HG03066 (cell line): ENCODE measurements at regions not wholly inside any gene's neighbourhood (a gene's known extent, or its start where the extent isn't known, plus 50 kb on each side); places are given as distances from the start of the nearest gene placed in this dataset.

ENCODE experiments used
- ATAC-seq: cut with Tn5 transposase; IDR thresholded peaks from one replicate; pipeline ENCODE4 v1.9.1; 2021; ENCODE audit warnings: low read depth; ENCODE audit not compliant: unreplicated experiment

DNA sequence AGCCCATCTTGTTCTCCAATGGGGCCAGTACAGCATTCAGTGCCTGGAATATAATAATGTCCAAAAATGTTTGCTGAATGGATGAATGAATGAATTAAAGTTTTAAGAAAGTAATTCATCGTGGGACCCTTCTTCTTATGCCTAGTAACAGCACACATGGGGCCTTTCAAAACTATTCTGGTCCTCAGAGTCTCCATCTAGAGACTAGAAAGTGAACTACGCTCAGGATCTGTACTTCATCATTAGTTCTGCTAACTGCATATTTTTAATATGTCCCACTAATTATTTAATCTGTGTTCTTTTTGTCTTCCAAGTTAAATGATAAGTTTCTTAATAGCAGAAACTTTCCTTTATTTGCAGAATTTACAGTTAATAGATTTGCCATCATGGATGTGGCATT lies 172.5 kb downstream of the SMAD2 start:
- no peak for ATAC-seq

DNA sequence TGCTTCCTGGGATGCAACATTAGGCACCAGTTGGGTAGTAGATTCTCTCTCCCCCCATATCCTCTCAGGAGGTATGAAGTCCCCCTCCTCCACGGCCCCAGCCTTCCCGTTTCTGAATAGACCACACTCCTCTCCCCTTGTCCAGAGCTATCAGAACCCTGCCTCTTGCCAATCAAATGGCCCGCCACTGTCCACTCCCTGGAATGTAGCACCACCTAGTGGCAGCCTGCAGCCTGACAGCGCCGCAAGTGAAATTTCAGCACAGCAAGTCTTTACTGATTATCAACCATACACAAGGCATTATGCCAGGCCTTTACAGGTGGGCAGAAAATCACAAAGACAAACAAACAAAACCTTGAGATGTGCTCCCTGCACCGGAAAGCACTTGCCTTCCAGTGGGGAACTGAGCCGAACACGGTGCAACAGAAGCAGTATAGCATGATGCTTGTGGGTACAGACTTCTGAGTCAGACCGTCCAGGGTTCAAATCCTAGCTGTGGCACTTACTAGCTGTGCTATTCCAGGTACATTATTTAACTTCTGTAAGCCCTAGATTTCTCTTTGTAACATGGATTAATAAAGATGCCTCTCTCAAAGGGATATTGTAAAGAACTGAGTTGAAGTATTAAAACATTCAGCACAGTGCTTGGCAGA lies 174.0 kb downstream of the SMAD2 start:
- peak; percentile 56 for ATAC-seq

DNA sequence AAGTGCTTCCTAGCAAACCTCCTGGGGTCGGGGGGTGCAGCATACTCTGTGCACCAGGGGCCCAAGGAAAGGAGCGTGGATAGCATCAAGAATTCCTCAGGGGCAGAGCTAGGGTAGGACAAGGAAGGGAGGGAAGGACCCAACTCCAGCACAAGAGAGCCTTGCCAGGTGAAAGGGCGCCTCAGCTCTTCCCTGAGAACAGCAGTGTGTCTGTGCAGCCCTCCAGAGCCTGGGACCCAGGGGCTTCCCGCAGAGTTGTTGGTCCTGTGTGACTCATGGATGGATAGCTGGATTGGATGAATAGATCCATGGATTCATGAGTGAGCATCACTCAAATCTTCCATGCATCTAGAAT lies 175.4 kb downstream of the SMAD2 start:
- no peak for ATAC-seq

DNA sequence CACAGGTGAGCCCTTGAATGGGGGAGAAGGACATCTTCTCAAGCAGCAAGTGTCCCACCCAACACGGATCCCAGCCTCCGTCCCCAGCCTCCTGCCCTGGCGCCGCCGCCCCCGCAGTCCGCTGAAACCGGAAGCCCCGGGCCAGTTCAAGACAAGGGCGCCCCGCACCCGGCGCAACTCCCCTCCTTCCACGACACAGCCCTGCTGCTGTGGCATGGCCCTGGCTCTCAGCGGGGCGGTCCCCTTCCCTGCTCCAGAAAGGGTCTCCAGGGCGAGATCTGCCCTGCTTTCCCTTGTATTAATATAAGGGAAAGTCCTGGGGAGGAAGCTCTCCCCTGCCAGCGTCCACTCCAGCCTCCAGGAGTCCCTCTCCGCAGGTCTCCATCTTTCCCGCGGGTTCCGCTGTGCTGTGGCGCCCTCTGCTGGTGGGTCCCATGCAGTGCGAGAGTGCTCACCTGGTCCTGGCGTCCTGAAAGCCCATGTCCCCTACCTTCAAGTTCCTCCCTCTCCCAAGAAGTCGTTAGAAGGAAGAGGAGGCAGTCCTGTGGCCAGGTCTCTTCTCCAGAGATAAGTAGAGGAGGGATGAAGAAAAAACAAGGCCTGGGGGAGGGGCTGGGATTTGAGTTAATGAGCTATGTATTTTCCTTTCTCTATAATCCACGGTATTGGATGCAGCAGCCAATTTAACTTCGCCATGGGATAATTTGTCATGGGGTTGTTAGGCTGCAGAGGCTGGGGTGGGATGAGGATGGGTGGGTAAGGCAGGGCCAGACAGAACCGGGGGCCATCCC lies 176.0 kb downstream of the SMAD2 start:
- no peak for ATAC-seq

DNA sequence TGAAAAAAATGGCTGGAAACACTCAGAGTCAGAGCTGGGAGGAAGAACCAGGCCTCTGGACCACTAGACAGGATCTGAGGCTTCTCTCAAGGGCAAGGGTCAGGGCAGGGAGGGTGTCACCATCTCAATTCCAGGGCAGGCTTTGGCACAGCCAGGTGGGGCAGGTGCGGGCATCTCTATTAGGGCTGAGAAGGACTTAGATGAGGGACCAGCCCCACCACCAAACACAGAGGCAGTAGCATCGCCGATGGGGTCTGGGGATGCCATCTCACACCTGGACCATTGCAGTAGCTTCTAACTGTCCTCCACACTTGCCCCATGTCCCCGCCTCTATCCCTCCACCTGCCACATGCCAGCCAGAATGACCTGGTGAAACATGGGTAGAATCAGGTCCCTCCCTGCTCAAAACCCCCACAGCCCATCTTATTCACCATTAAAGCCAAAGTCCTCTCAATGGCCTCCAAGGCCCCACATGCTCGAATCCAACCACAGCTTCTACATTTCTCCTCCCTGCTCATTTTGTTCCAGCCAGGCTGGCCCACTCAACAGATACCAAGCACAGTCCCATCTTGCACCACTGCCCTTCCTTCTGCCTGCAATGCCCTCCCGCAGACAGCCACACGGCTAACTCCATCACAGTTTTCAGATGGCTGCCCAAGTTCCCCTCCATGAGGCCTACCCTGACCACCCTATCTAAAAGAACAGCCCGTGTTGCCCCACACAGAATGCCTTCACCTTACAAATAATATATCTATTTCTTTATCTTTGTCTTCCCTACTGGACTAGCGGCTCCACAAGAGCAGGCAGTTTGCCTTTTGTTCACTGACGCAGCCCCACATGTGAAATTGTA lies 177.4 kb downstream of the SMAD2 start:
- ATAC-seq, result no peak

DNA sequence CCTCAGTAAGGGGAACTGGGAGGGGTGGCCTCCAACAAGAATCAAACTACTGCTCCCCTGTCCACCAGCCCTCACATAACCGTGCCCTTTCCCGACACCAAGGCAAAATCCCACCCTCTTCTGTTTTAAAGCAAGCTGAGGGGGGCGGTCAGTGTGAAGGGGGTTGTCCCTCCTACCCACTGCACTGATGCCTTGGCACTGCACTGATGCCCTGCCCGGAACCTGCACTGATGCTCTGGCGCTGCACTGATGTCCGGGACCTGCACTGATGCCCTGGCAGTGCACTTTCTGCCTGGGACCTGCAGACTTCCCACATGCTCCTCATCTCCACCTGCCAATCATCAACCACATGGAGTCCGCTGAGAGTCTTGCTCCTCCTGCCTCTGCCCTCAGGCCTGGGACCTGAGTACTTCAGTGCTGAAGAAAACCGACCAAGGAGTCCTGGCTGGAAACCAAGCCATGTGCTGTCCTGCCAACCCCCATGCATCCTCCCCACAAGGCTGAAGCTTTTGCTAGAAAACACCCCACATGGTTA lies 179.5 kb downstream of the SMAD2 start:
- no peak for ATAC-seq

DNA sequence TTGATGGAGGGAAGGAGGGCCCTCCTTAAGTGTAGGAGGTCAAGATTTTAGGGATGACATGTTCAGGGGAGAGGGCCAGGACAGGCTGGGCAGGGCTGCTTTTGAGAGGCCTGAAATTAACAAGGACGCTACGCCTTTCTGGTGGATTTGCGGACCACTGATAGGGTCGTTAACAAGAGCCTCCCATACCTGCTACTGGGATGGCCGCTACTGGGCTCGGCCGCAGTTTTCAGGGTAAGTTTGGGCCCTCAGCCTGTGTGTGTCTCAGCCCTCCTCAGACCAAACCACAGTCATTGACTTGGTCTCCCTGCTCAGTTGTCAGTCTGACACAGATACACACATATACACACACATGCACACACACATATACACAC lies 180.9 kb downstream of the SMAD2 start:
- ATAC-seq, result no peak

DNA sequence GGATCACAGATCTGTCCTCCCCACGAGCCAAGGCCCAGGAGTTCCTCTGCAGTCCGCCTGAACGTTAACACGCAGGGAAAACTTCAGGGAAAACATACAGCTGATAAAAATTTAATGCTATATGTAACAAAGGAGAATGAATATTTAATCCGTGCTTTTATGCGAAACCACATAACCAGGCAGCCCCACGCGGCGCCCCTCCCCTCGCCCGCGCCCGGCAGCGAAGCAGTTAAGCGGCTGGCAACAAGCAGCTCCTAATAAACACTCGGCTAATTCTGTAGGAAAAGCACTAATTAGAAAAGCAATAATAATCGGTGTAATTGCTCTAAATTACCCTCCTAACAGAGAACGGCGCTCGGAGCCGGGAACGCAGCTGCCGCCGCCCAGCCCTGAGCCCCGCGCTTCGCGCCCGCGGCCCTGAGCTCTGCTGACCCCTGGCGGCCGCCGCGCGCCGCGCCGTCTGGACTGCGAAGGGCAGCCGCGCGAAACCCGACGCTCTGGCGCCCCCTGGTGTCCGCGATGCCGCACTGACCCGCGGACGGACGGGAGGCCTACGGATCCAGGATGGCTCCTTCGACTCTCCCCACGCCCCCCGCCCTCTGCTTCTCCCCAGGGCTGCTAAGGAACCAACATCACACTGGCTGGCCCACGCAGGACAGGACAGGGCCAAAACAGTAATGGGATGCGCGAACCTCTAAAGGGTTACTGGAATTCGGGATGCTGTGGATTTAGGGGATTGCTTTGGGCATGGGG lies 181.4 kb downstream of the SMAD2 start:
- peak; percentile 89 for ATAC-seq

DNA sequence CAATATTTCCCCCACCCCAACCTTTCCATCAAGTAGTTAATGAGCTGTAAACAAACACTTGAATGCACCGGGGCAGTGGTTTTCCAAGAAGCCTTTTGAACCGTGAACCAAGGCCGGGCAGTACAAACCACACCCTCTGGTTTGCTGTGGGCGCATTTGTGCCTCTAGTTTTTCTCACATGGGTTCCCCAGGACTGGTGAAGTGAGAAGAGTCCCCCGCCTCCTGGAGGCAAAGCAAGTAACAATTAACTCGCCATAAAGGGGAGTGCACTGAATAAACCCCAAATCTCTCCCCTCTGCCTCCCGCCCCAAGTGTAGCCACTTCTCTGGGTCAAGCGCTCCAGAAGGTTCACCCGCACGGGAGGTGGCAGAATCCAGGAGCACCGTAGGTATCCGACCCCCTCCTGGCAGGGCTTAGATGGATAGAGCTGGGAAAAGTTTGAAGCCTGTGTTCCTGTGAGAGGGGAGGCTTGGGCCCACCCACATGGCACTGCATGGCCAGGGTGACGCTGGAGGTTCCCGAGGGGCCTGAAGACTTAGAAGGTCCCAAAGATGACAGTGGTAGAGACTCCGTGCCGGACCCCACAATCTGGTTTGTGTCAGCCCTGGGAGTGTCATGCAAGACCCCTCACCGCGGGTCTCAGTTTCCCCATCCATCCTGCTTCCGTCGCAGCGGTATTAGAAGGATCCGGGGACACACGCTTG lies 182.2 kb downstream of the SMAD2 start:
- no peak for ATAC-seq

DNA sequence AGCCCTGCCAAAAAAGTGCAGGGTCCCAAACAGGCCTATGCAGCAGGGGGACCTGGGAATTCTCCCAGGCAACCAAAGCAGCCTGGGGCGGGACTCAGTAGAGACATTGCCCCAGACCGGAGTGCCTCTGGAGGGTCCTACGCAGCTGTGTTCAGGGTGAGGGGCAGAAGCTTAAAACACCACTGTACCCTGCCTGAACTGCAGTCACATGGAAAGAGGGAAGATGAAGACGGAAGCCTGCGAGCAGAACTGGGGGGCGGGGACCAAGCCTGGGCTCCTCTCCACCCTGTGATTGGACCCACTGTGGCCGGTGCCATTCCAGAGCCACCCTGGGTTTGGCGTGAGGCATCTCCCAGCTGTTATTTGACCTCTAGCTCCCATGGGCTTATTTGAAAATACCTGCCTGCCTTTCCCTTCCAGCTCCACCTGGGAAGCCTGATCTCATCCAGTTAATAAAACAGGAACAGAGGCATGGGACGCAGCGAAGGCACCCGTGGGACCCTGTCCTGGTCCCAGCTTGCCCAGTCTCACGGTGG lies 183.1 kb downstream of the SMAD2 start:
- ATAC-seq, result no peak

DNA sequence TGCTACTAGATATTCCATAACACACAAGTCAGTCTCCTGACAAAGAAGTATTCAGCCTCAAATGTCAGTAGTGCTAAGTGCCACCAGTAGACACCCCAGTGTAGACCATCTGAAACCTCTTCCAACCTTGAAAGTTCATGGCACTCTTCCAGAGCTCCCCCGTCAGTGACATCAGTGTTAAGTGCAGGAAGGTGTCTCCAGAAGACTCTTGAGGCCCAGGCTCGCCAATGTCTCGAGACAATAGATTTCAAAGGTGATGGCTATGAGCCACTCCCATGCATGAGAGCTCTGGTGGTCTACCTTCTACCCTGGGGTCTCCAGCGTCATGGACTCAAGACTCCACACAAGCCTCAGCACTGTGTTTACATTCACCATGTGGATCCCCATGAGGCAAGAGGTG lies 183.8 kb downstream of the SMAD2 start:
- ATAC-seq, result no peak

DNA sequence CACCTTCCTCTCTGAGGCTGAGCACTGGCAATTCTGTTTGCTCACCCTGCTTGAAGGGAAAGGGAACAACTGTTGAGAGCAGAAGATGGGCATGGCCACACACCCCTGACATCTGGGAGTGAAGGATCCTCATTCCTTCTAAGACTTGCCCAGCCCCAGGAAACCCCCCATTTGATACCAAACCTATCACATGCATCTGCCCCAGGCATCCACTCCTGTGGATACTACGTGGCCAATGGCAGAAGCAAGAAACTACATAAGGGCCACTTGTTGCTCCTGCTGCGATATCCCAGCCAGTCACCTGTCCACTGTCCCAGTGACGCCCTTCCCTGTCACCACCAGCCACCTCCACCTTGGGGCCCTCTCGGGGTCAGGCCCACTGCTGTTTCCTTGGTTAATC lies 185.2 kb downstream of the SMAD2 start:
- no peak for ATAC-seq

DNA sequence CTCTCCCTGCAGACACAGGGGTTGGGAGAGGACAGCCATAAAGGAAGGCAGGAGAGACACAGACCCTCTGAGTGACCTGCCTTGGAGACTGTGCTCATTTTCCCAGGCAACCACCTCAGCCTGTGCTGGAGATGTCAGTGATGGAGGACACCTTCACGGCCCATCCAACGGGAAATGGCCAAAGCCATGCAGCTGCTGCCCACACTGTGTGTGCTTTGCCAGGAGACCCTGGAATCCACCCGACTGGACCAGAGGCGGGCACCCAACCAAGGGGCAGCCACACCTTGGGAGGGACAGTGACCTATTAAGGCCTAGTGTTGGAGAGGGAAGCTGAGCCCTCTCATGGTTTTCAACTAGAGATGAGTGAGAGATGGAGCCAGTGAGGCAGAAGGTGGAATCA lies 192.5 kb downstream of the SMAD2 start:
- no peak for ATAC-seq

DNA sequence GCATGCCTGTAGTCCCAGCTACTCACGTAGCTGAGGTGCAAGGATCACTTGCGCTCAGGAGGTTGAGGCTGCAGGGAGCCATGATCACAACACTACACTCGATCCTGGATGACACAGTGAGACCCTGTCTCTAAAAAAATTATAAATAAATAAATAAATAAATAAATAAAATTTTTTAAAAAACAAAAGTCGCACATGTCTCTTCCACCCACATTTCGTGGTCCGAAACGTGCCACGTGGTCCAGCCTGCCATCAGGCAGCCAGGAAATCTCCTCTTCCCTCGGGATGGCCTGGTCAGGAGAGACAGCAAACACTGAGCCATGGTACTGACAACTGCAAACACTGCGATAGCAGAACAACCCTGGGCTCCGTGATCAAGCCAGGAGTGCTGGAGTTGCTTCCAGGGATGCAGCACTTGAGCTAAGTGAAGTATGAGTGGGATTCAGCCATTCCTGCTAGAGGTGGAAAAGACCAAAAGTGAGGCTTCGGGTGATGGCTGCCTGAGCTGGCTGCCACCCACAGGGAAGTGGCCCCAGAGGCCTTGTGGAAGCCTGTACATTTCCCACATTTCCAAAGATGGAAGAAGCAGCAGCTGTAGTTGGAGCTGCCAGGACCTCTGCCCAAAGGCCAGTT lies 193.1 kb downstream of the SMAD2 start:
- no peak for ATAC-seq

DNA sequence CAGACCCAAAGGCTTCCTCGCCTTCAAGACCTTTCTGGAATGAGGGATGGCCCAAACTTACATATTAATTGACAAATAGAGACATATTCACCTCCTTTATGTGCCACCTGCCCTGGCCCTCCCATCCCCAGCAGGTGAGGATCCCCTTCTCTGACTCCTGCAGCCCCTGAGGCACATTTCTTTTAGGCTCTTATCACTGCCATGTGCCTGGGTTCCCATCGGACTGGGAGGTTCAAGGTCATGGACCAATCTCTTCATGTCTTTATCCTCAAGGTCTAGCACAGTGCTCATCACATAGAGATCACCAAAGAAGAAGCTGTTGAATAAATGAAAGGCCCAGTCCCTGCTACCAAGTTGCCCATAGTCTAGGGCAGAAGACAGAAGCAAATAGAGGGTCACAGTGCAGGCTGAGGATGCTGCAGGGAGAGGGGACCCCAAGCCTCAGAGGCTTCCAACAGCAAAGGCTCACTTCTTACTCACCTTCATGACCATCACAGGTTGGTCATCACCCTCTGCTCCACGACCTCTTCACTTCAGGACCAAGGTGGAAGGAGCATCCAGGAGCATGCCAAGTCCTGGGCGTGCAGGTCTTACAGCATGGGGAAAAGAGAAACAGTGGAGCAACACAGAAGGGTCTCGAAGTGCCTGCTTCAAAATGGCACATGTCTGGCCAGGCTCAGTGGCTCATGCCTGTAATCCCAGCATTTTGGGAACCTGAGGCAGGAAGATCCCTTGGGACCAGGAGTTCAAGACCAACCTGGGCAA lies 193.9 kb downstream of the SMAD2 start:
- no peak for ATAC-seq

DNA sequence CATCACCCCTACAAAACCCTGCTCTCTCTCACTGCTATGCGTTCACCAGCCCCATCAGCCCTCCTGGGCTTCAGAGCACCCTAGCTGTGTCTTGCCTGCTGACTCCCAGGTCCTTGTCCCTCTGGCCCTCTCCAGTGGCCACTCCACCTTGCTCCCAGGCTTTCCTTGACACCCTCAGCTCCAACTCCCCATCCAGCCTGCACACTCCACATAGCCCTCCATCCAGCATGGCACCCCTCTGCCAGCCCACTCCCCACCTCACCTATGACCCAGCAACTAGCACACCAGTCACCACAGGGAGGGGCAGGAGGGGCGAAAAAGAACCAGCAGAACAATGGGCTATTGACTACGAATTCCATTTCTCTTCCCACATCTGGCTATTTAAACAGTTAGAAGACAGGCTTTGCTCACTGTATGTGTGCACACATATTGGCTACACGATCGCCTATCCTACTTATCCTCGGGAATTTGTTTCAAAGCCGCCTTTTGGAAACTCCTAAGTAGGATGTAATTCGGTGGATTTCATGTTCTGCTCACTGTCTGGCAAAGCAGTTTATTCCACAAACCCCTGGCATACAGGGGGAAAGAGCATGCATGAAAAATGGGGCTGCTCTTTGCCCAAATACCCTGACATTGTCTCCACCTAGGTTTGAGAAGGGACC lies 195.3 kb downstream of the SMAD2 start:
- ATAC-seq, result no peak

DNA sequence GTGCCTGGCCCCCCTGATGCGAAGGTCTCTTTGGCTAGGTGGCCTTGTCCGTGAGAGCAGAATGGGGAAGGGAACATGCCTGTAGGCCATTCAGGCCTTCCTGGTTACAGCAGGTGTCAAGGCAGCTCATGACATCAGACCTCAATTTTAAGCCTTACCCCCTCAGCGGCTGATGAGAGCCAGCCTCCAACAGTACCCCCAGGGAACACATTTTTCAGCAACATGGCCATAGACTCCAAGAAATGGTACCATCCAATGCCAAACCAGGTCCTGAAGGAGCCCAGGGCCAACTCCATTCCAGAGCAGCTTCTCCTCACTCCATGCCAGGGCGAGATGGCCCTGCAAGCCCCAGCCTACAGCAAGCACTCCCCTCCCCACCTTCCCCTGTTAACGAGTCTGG lies 199.2 kb downstream of the SMAD2 start:
- ATAC-seq, result no peak

DNA sequence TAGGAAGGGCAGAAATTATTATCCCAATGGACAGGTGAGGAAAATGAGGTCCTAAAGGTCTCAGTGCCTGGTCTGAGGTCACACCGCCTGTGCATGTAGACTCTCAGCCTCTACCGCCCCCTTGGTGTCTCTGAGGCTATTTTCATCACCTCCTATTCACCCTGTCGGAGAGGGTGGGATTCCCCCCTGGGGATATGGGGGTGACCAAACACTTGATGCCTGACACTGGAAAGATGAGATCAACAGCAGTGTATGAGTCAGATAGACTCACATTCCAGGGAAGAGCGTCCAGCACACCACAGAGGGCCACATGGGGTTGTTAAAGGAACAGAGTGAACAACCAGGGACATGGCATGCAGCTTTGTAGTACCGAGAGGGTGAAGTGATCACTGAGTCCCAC lies 199.7 kb downstream of the SMAD2 start:
- ATAC-seq, result no peak
